GM23338 (cell line): ENCODE measurements at regions not wholly inside any gene's neighbourhood (a gene's known extent, or its start where the extent isn't known, plus 50 kb on each side); places are given as distances from the start of the nearest gene placed in this dataset.

Source experiments
- CTCF ChIP-seq, 2 experiments: fragments of 200-600 bp in 1 of 2; sonication (generic) in 1 of 2; conservative IDR thresholded peaks; 2 replicates each; pipeline versions ENCODE4 v1.5.1 to v1.6.1; 2016 to 2017; ENCODE audit warnings: antibody characterized with exemption in 2 of 2, low read depth in 2 of 2, mild to moderate bottlenecking in 2 of 2, moderate library complexity in 1 of 2
- EZH2 ChIP-seq: fragments of 200-600 bp; sonication (generic); IDR thresholded peaks from one replicate; pipeline ENCODE4 v1.8.0; 2017; ENCODE audit warnings: antibody characterized with exemption, mild to moderate bottlenecking, low read depth; ENCODE audit not compliant: unreplicated experiment
- EZH2phosphoT487 ChIP-seq: fragments of 200-600 bp; sonication (generic); IDR thresholded peaks from one replicate; pipeline ENCODE4 v1.8.1; 2018; ENCODE audit warnings: antibody characterized with exemption; ENCODE audit not compliant: unreplicated experiment
- NANOG ChIP-seq: IDR thresholded peaks from 2 replicates; pipeline ENCODE4 v1.6.1; 2016; ENCODE audit warnings: antibody characterized with exemption, borderline replicate concordance
- POLR2AphosphoS5 ChIP-seq: IDR thresholded peaks from 2 replicates; pipeline ENCODE4 v1.6.1; 2016; ENCODE audit warnings: antibody characterized with exemption, low read depth

- TF ChIP-seq EZH2 = no peak
- no peak for TF ChIP-seq POLR2AphosphoS5
- no peak for TF ChIP-seq CTCF (conservative IDR thresholded peaks at IDR 0.05; ENCODE audit: low read depth in 2 of 2)
- no peak for TF ChIP-seq NANOG
- no peak for TF ChIP-seq EZH2phosphoT487
These were observed 424.8 kb upstream of the EPHA5 start for GRCh38 chr4:66095065-66095464.
